GM19372 (cell line): ENCODE measurements at regions not wholly inside any gene's neighbourhood (a gene's known extent, or its start where the extent isn't known, plus 50 kb on each side); places are given as distances from the start of the nearest gene placed in this dataset.
"Not testable (repeated sequence)": the region's sequence is repeated elsewhere in the genome, so short reads cannot be mapped to it uniquely, and the experiment has no call there.

Experiments
- ATAC-seq: cut with Tn5 transposase; IDR thresholded peaks from one replicate; pipeline ENCODE4 v1.9.1; 2021; ENCODE audit warnings: mild to moderate bottlenecking, low read depth, moderate library complexity; ENCODE audit not compliant: unreplicated experiment

DNA sequence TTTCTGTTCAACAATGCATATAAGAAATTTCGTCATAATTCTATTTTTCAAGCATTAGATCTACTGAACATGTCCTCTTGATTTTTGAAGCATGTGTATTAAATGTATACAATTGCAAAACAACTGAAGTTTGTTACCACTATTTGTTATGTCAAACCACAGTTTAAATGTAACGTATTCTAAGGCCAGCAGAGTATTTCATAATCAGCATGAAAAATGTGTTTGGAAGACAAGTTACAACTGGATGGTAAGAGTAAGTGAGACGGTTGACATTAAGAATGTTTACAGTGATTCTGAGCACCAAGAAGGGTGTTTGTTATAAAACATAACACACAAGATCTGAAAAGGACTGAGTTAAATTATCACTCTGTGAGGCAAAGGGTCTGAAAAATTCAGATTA is 738.4 kb downstream of the PLOD2 start:
- no peak for ATAC-seq

DNA sequence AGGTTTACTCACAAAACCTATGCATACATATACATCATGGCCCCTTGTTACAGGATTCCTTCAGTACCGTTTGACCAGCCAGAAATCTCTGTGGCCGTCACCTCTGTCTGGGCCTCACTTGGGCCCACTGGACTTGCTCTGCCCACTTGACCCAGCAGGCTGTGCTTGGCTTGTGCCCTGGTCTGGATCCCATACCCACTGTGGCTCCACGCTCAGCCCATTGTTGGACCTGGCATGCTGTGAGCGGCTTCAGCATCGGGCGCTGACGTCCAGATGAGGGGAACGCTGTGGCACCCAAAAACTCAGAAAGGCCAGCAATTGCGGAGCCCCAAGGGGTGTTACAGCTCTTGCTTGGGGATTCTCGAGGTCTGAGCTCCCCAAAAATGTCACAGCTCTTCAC is 733.6 kb downstream of the PLOD2 start:
- ATAC-seq, result no peak

DNA sequence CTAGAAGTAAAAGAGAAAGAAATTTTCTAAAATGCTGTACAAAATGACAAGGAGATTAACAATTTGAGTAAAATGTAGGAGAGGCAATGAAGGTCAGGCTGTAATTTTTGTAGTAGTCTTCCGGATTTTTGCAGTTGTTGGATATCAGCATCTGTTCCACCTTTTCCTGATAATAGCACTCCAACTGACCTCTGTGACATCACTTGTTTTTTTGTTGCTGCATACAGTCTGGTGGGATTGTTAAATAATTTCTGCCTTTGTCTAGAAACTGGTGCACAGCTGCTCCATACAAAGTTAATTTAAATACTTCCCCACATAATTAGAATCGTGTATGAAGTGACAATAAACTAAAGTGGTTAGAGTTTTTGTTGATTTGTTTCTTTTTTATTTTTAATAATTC is 731.4 kb downstream of the PLOD2 start:
- ATAC-seq, result no peak

DNA sequence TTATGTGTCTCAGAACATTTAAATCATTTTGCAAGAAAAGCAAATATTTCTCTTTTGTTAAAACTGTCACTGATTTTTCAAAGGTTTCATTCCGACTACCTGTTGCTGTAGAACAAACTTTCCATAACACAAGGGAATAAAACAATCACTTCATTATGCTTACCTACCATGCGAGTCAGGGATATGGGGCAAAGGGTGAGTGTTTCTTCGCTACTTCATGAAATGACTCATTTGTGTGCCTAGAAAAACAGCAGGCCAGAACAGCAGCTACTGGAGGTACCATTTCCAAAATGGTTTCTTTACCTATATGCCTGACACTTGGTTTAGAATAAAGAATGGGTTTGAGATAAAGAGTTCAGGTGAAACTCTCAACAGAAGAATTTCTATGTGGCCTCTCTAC is 712.5 kb downstream of the PLOD2 start:
- ATAC-seq, result no peak

DNA sequence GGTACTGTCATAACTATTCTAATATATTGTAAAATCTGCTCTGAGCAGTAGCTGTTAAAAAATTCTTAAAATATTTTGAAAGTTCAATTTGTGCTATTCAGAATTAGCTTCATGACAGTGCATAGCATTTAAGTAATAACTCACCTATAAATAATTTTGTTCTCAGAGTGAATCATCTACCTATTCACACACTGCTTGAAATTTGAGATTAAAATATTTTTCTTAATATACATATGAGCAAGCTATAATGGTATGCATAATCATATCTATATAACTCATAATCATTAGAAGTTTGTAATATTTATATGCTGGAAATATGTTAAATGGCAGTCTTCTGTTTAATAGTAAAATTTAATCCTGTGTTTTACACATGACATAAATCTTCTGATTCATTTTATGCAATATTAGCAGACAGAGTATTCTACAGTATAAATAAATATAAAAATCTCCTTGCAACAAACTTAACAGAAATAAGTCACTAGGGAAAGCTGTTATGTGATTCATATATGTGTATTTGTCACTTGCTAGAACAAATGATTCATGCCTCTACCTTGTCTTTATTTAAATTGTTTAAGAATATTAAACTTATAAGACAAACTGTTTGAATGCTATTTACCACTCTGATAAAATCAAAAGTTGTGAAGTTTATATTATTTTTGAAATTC is 710.8 kb downstream of the PLOD2 start:
- ATAC-seq, result no peak

DNA sequence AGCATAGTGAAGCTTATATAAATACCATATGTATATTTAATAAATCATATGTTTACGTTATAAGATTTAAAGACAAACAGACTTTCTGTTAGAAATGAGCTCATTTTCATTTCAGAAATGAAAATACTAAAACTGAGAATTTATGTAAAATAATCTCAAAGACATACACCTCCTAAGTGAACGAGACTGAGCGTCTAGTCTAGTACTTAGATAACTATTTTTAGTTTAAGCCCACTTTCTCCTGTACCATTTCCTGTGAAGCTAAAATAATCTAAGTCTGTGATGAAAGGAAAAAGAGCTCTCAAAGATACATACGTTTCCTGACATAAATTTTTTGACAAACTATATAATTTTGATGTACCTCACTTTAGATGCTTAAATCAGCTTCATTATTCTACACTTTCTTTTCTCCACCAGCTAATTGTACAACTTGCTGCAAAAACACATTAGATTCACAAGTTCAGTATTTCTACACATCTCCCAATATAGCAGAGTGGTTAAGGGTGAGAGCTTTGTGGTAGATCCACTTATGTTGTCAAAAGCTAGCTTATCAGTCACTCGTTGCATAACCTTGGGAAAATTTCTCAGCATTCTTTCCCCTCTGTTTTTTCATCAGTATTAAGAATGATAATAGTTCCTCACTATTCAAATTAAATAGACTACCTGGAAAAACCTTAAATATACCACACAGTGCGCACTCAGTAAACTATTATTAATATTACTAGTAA is 703.0 kb downstream of the PLOD2 start:
- ATAC-seq, result no peak

DNA sequence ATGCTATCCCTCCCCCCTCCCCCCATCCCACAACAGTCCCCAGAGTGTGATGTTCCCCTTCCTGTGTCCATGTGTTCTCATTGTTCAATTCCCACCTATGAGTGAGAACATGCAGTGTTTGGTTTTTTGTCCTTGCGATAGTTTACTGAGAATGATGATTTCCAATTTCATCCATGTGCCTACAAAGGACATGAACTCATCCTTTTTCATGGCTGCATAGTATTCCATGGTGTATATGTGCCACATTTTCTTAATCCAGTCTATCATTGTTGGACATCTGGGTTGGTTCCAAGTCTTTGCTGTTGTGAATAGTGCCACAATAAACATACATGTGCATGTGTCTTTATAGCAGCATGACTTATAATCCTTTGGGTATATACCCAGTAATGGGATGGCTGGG is 701.3 kb downstream of the PLOD2 start:
- ATAC-seq, result not testable (repeated sequence)

DNA sequence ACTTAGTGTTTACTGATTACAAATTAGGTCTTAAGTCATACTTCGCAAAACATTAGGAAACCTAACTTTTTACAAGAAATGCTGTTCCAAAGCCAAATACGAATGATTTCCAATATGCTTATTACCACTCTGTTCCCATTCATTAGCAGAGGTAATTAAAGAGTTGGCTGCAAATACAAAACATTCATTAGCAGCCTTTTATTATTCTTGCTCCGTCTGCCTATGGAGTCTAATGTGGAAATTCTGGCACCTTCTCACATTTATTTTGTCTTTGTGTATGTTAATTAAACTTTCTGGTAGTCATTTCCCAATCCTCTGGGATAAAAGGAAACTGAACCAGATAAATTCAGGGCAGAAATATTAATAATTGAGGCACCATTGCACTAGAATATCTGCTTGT is 689.0 kb downstream of the PLOD2 start:
- ATAC-seq, result no peak

DNA sequence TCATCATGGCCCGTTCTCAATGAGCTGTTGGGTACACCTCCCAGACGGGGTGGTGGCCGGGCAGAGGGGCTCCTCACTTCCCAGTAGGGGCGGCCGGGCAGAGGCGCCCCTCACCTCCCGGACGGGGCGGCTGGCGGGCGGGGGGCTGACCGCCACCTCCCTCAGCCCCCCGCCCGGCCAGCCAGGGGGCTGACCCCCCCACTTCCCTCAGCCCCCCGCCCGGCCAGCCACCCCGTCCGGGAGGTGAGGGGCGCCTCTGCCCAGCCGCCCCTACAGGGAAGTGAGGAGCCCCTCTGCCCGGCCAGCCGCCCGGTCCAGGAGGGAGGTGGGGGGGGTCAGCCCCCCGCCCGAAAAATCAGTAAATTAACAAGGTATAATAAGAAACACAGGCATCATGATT is 678.2 kb downstream of the PLOD2 start:
- not testable (repeated sequence) for ATAC-seq

DNA sequence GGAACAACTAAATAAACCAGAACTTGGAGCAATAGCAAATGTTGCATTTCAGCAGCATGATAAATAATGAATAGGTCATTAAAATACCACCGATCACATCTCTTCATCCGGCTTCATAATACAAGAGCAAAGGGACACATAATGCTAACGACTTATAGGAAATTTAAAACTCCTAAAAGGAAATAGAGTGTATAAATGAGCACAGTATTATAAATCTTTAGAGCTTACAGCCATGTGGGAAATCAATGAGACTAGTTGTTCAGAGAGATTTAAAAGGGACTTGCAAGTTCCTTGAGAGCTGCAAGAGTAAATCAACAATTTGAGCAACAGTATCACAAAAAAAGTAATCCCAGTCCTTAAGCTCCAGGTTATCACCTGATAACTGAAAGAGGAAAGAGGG is 677.0 kb downstream of the PLOD2 start:
- ATAC-seq, result no peak

DNA sequence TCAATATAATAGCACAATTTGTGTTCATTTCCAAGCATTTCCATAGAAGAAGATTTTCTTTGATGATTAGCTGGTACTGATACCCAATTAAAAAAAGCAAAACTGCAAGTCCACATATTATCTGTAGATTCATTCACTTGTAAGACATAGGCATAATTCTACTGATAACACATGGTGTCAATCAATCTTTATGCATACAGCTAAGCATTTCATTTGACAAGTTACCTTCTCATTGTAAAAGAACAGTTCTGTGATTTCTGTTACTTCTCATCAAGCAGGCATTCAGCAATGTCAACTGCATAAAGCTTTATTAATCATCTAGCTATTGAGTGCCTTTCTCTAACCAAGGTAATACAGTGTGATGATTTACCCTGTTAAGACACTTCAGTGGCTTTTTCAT is 672.0 kb downstream of the PLOD2 start:
- ATAC-seq, result no peak

DNA sequence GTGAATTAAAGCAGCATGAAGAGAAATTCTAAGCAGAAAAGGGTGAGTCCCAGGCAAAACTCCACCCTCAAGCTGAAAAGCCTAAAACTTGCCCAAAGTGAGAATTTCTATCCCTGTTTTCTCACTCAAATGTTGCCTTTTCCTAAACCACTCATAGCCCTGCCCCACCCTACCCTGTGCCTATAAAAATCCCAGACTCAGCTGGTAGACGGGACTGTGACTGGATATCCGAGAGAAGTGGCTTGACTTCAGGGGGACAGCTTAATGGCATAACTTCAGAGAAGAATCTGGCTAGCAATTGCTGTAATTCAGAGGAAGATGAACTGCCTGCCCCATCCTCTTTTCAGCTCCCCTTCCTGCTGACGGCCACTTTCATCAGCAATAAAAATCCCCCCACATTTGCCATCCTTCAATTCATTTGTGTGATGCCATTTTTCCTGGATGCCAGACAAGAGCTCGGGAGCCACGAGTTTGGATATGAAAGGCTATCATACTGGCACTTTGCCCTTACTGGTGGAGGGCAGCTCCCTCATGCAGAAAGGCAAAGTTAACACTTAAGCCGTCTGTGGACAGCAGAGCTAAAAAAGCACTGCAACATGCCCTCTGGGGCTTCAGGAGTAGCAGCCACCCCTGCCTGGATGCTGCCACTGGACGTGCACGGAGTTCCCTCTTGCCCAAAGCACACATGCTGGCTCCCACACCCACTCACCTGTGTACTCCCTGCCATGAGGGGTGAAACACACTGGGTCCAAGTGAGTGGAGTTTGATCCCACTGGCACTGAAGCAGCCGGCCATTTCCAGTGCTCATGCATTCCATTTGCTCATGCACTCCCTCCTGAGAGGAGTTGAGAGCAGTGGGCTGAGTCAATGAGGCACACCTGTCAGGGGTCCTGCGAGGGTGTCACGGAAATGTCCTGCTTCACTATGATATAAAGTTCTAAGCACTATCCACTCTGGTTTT is 670.6 kb downstream of the PLOD2 start:
- no peak for ATAC-seq

DNA sequence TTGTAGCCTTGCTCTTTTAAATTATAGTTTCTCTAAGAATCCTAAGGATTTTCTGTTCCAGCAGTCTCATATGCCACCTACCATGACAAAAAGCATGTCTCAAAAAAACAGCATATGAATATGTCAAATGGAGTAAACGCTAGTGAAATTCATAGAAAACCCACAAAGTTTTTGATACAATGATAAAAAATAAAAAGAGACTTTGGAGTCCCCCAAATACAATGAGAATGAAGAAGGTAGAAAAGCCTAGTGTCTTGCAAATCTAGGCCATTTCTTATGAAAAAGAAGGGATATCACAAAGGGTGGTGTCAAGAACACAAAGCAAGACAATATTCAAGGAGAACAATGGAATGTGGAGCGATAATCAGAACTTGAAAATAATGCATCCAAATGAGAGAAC is 668.5 kb downstream of the PLOD2 start:
- no peak for ATAC-seq

DNA sequence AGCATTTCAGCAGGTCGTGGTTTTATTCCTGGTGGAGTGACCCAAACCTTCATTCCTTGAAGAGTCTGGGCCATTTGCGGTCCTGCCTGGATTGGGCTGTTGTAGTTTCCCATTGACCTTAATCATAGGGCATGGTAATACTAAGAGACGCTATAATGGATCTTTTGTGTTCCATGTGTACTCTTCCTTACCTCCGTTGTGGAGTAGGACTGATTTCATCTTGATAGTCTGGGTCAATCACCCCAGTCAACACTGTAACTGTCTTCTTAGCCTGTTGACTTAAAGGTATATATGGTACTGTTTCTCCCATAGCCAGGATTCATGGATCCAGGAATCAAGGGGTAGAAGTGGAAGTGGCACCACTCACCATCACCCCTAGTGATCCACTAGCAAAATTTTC is 643.6 kb downstream of the PLOD2 start:
- ATAC-seq, result not testable (repeated sequence)

DNA sequence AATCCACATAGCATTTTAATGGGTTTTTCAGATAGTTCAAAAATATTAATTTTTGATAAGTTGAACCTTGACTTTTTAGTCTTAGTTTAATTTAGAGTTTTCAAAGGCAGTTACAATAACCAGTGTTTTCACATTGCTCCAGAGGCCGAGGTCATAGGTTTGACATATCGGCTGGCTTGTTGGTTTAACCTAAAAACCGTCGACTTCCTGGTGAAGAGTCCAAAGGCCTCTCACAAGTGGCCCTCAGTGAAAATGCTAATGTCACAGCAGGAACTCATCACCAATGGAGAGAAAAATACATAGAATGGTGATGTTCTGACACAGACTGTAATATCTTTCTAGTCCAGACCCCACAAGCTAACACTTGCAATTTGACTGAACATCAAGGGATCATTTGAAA is 642.3 kb downstream of the PLOD2 start:
- no peak for ATAC-seq

DNA sequence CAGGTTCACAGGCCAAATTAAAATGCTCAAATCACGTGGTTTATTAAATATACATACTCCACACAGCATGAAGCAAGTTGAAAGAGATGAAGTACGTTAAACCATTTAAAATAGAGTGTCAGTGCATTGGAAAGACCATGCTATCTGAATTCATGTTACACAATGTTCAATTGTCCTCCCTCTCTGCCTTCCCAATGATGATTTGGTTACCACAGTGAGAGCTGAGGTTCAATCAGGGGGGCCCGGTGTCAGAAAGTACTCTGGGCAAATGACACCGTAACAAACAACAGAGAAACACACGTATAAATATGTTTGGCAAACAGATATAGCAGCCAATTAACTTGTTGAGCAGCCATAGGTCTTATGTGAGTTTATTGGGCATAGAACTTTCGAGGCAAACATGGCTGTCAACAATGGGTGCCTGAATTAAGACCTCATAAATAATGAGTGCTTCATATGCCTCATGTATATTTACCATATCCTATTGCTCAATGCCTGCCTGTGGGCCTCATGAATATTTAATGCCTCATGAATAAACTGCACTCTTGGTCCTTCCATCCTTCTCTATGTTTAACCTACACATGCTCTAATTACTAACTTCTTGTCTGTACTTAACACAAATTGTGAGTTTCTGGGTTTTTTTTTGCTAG is 641.5 kb downstream of the PLOD2 start:
- ATAC-seq, result no peak

DNA sequence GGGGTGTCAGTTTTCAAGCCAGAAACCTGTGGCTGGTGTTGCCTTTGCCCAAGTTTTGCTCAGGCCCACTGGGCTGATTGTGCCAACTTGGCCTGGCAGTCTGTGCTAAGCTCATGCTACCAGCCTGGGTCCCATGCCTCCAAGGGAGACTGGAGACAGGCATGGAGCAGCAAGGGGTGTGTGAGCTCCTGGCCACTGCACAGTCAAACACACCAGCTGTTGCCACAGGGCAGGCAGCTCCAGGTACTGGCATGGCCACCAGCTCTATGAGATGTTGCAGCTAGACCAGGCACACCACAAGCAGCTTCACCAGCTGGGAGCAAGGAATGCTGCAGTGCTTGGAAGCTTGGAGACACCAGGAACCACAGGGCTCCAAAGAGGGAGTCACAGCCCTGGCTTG is 638.8 kb downstream of the PLOD2 start:
- ATAC-seq, result no peak

DNA sequence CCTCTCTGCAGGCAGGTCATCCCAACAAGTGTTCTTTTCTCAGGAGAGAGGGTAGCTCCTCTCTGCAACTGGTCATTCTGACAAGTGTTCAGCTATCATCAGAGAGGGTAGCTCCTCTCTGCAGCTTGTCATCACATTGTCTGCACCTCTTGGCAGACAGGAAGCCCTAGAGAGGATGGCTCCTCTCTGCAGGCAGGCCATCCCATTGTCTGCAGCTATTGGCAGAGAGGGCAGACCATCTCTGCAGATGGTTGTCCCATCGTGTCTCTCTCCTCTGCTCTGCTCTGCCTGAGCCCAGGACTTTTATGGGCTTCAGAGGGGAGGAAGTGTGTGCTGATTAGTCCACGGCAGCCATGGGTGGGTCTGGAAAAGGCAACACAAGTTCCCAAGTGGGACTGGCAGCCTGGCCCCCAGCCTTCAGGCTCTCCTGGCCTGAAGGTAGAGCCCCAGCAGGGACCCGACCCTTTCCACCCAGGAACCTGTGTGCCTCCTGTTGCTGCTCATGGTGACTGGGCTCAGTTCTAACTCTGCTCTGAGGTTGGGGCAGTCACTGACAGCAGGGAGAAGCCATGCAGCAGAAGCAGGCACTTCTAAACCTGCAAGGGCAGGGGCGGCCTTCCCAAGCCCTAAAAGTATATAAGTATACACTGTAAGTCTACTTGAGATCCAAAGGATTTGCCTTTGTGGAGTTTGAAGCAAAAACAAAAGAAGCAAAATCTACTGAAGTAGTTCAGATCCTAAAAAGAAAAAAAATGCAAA is 637.9 kb downstream of the PLOD2 start:
- ATAC-seq, result no peak

DNA sequence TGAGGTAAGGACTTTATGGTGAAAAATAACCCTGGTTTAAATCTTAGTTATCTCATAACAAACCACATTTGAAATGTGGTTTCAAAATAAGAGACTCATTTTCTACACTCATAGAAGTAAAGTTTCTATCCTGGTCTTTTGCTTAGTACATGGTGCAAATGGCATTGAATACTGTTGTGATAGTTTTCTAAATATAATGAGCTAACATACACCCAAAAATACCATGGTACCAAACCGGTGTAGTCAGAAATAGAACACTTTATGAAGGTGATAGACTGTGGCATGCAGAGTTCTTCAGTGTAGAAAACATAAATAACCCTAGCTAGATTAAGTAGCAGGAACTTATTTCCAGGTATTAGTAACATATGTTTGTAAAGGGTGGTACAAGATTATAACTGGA is 629.4 kb downstream of the PLOD2 start:
- ATAC-seq, result no peak

DNA sequence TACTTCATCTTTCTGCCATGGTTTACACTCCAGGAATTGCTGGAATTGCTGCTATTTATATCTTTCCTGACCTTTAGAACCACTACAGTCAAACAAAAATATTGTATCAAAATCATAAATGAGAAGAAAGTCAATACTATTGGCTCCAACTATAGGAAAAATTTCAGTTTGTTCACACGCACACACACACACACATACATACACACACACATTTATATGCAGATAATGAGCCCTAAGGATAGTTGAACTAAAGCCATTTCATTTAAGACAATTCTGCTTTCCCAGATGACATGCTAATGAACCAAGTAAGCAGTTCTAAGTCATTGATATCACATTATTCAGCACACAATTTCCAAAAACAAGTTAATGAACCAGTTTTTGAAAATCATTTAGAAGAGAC is 627.3 kb downstream of the PLOD2 start:
- no peak for ATAC-seq
